NK-92 treated with Interleukin-12 subunit alpha and Interleukin-12 subunit beta, amount 100 ng/mL, for 24 hours (cell line): ENCODE measurements at regions not wholly inside any gene's neighbourhood (a gene's known extent, or its start where the extent isn't known, plus 50 kb on each side); places are given as distances from the start of the nearest gene placed in this dataset.
"Not testable (repeated sequence)": the region's sequence is repeated elsewhere in the genome, so short reads cannot be mapped to it uniquely, and the experiment has no call there.

Source experiments
- DNase-seq: peaks from one replicate; lab custom pipeline; 2025; lab: John Stamatoyannopoulos, UW

GRCh38 chr5:135157421-135158313, 123.6 kb upstream of the PITX1 start:
- DNase-seq: no peak

GRCh38 chr5:135156715-135157404, 122.8 kb upstream of the PITX1 start:
- no peak for DNase-seq

GRCh38 chr5:135156337-135156714, 122.3 kb upstream of the PITX1 start:
- DNase-seq: no peak

GRCh38 chr5:135155616-135156214, 121.7 kb upstream of the PITX1 start:
- no peak for DNase-seq

- DNase-seq: no peak
Observed at GRCh38 chr5:135154961-135155360, 120.9 kb upstream of the PITX1 start.

GRCh38 chr5:135154197-135154596, 120.2 kb upstream of the PITX1 start:
- DNase-seq: no peak

- peak; percentile 10 for DNase-seq
Observed at GRCh38 chr5:135153661-135154060, 119.6 kb upstream of the PITX1 start.

GRCh38 chr5:135153259-135153658, 119.2 kb upstream of the PITX1 start:
- no peak for DNase-seq

GRCh38 chr5:135151660-135152059, 117.6 kb upstream of the PITX1 start:
- DNase-seq: not testable (repeated sequence)

- DNase-seq: no peak
Observed at GRCh38 chr5:135151256-135151655, 117.2 kb upstream of the PITX1 start.

GRCh38 chr5:135150767-135151166, 116.7 kb upstream of the PITX1 start:
- no peak for DNase-seq

GRCh38 chr5:135149956-135150723, 116.1 kb upstream of the PITX1 start:
- DNase-seq: no peak

- no peak for DNase-seq
Observed at GRCh38 chr5:135149229-135149955, 115.4 kb upstream of the PITX1 start.

GRCh38 chr5:135147294-135148090, 113.5 kb upstream of the PITX1 start:
- DNase-seq: no peak

GRCh38 chr5:135145985-135146384, 112.0 kb upstream of the PITX1 start:
- no peak for DNase-seq

- DNase-seq: not testable (repeated sequence)
Observed at GRCh38 chr5:135143682-135144081, 109.7 kb upstream of the PITX1 start.

GRCh38 chr5:135141303-135142268, 107.6 kb upstream of the PITX1 start:
- no peak for DNase-seq

- DNase-seq: no peak
Observed at GRCh38 chr5:135140446-135141204, 106.6 kb upstream of the PITX1 start.
